ENCODE measurements at regions not wholly inside any gene's neighbourhood (a gene's known extent, or its start where the extent isn't known, plus 50 kb on each side); places are given as distances from the start of the nearest gene placed in this dataset.

- no peak for DNase-seq (ENCODE audit: low spot score)
These were observed 112.1 kb downstream of the IRX5 start for GRCh38 chr16:55042556-55043432.

GRCh38 chr16:55043499-55043898 lies 112.8 kb downstream of the IRX5 start:
- no peak for DNase-seq (ENCODE audit: low spot score)

GRCh38 chr16:55044201-55044975 lies 113.7 kb downstream of the IRX5 start:
- no peak for DNase-seq (ENCODE audit: low spot score)

GRCh38 chr16:55045329-55045728 lies 114.7 kb downstream of the IRX5 start:
- DNase-seq (ENCODE audit: low spot score), result no peak

- no peak for DNase-seq (ENCODE audit: low spot score)
These were observed 115.2 kb downstream of the IRX5 start for GRCh38 chr16:55045756-55046460.

GRCh38 chr16:55046513-55046912 lies 115.8 kb downstream of the IRX5 start:
- DNase-seq (ENCODE audit: low spot score), result no peak

GRCh38 chr16:55046916-55047315 lies 116.3 kb downstream of the IRX5 start:
- DNase-seq (ENCODE audit: low spot score), result no peak

GRCh38 chr16:55047331-55047730 lies 116.7 kb downstream of the IRX5 start:
- no peak for DNase-seq (ENCODE audit: low spot score)

GRCh38 chr16:55047903-55048497 lies 117.3 kb downstream of the IRX5 start:
- DNase-seq (ENCODE audit: low spot score), result no peak

- no peak for DNase-seq (ENCODE audit: low spot score)
These were observed 118.1 kb downstream of the IRX5 start for GRCh38 chr16:55048745-55049144.

GRCh38 chr16:55051571-55052347 lies 121.1 kb downstream of the IRX5 start:
- DNase-seq (ENCODE audit: low spot score), result no peak

- no peak for DNase-seq (ENCODE audit: low spot score)
These were observed 121.7 kb downstream of the IRX5 start for GRCh38 chr16:55052348-55052734.

GRCh38 chr16:55052741-55053415 lies 122.2 kb downstream of the IRX5 start:
- peak; percentile 73 for DNase-seq (ENCODE audit: low spot score)

GRCh38 chr16:55055262-55055661 lies 124.6 kb downstream of the IRX5 start:
- no peak for DNase-seq (ENCODE audit: low spot score)

GRCh38 chr16:55056585-55057401 lies 126.1 kb downstream of the IRX5 start:
- peak; percentile 22 for DNase-seq (ENCODE audit: low spot score)

- no peak for DNase-seq (ENCODE audit: low spot score)
These were observed 127.2 kb downstream of the IRX5 start for GRCh38 chr16:55057866-55058265.

GRCh38 chr16:55058576-55058975 lies 127.9 kb downstream of the IRX5 start:
- no peak for DNase-seq (ENCODE audit: low spot score)

- DNase-seq (ENCODE audit: low spot score), result no peak
These were observed 128.5 kb downstream of the IRX5 start for GRCh38 chr16:55059146-55059545.

- no peak for DNase-seq (ENCODE audit: low spot score)
These were observed 130.5 kb downstream of the IRX5 start for GRCh38 chr16:55061126-55061525.

- DNase-seq (ENCODE audit: low spot score), result peak; percentile 31
These were observed 131.8 kb downstream of the IRX5 start for GRCh38 chr16:55062442-55062841.
